ENCODE measurements at regions not wholly inside any gene's neighbourhood (a gene's known extent, or its start where the extent isn't known, plus 50 kb on each side); places are given as distances from the start of the nearest gene placed in this dataset.

DNA sequence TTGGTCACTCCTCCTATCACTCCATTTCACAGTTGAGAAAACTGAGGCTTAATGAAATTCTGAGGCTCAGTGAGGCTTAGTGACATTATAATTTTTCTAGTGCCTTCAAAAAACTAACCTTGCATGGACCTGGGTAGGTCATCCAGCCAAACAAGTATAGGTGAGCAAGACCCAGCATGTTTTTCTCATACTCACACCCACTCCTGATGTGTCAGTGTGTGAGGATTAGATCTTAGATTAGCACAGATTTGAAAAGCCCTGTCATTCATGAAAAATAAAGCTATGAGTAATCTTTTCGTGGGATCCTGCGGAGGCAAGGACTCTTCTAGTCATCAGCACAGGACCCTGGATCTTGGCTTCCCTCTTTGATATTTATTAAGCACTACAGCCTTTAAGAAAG is 146.7 kb downstream of the CHIC2 start:
- Histone ChIP-seq H3K4me1 (ENCODE audit: insufficient read depth, low read length) (no peaks in the 10 kb centered on the region), H3K27me3 (ENCODE audit: insufficient read depth, low read length, poor library complexity) (no peaks in the 10 kb centered on the region), H3K9me3 (ENCODE audit: insufficient read depth, low read length, severe bottlenecking) (no peaks in the 10 kb centered on the region), H2AFZ (ENCODE audit: low read depth, low read length) (no peak overlapping the region), H3K27ac (ENCODE audit: low read length) (no peak overlapping the region), H4K20me1 (ENCODE audit: insufficient read depth, low read length) (no peaks in the 10 kb centered on the region), H3K9ac (ENCODE audit: low read depth, low read length) (no peak overlapping the region), H3K79me2 (ENCODE audit: insufficient read depth, low read length) (no peaks in the 10 kb centered on the region), H3K4me3 (ENCODE audit: low read depth in 1 of 2, low read length in 2 of 2) (no peak overlapping the region), H3K36me3 (ENCODE audit: insufficient read depth, low read length) (no peaks in the 10 kb centered on the region), H3K4me2 (ENCODE audit: insufficient read depth, low read length) (no peak overlapping the region)
- ATAC-seq (ENCODE audit: insufficient read depth, low read depth) (no peak), DNase-seq (no peak)
- TF ChIP-seq EZH2 (IDR thresholded peaks at IDR 0.05; ENCODE audit: borderline replicate concordance, low read depth, low read length, severe bottlenecking), result no peak
- TF ChIP-seq CTCF (IDR thresholded peaks at IDR 0.05; ENCODE audit: borderline replicate concordance, extremely low read depth, low read length, poor library complexity, severe bottlenecking), result no peak

- ATAC-seq (ENCODE audit: insufficient read depth, low read depth) (no peak), DNase-seq (no peak)
- H3K9ac ChIP-seq (ENCODE audit: low read depth, low read length), result no peak overlapping the region
- no peaks in the 10 kb centered on the region for H4K20me1 ChIP-seq (ENCODE audit: insufficient read depth, low read length)
- no peaks in the 10 kb centered on the region for H3K9me3 ChIP-seq (ENCODE audit: insufficient read depth, low read length, severe bottlenecking)
- H3K4me1 ChIP-seq (ENCODE audit: insufficient read depth, low read length), result no peaks in the 10 kb centered on the region
- no peak for TF ChIP-seq EZH2 (IDR thresholded peaks at IDR 0.05; ENCODE audit: borderline replicate concordance, low read depth, low read length, severe bottlenecking)
- TF ChIP-seq CTCF (IDR thresholded peaks at IDR 0.05; ENCODE audit: borderline replicate concordance, extremely low read depth, low read length, poor library complexity, severe bottlenecking), result no peak
- no peaks in the 10 kb centered on the region for H3K27me3 ChIP-seq (ENCODE audit: insufficient read depth, low read length, poor library complexity)
- no peak overlapping the region for H3K27ac ChIP-seq (ENCODE audit: low read length)
- no peak overlapping the region for H3K4me2 ChIP-seq (ENCODE audit: insufficient read depth, low read length)
- no peaks in the 10 kb centered on the region for H3K36me3 ChIP-seq (ENCODE audit: insufficient read depth, low read length)
- no peak overlapping the region for H2AFZ ChIP-seq (ENCODE audit: low read depth, low read length)
- H3K4me3 ChIP-seq (ENCODE audit: low read depth in 1 of 2, low read length in 2 of 2), result no peak overlapping the region
- H3K79me2 ChIP-seq (ENCODE audit: insufficient read depth, low read length), result no peaks in the 10 kb centered on the region
These were observed 147.9 kb downstream of the CHIC2 start for GRCh38 chr4:53916431-53916889.

GRCh38 chr4:53914313-53915016 is 149.9 kb downstream of the CHIC2 start:
- no peaks in the 10 kb centered on the region for H4K20me1 ChIP-seq (ENCODE audit: insufficient read depth, low read length)
- H3K27me3 ChIP-seq (ENCODE audit: insufficient read depth, low read length, poor library complexity), result no peaks in the 10 kb centered on the region
- no peaks in the 10 kb centered on the region for H3K9me3 ChIP-seq (ENCODE audit: insufficient read depth, low read length, severe bottlenecking)
- H3K27ac ChIP-seq (ENCODE audit: low read length), result no peak overlapping the region
- H3K9ac ChIP-seq (ENCODE audit: low read depth, low read length), result no peak overlapping the region
- H3K79me2 ChIP-seq (ENCODE audit: insufficient read depth, low read length), result no peaks in the 10 kb centered on the region
- H3K4me1 ChIP-seq (ENCODE audit: insufficient read depth, low read length), result no peaks in the 10 kb centered on the region
- no peak overlapping the region for H2AFZ ChIP-seq (ENCODE audit: low read depth, low read length)
- no peak for ATAC-seq (ENCODE audit: insufficient read depth, low read depth)
- DNase-seq, result no peak
- no peaks in the 10 kb centered on the region for H3K36me3 ChIP-seq (ENCODE audit: insufficient read depth, low read length)
- H3K4me2 ChIP-seq (ENCODE audit: insufficient read depth, low read length), result no peak overlapping the region
- TF ChIP-seq CTCF (IDR thresholded peaks at IDR 0.05; ENCODE audit: borderline replicate concordance, extremely low read depth, low read length, poor library complexity, severe bottlenecking), result no peak
- TF ChIP-seq EZH2 (IDR thresholded peaks at IDR 0.05; ENCODE audit: borderline replicate concordance, low read depth, low read length, severe bottlenecking), result no peak
- no peak overlapping the region for H3K4me3 ChIP-seq (ENCODE audit: low read depth in 1 of 2, low read length in 2 of 2)
